PFSK-1 (cell line): ENCODE measurements at regions not wholly inside any gene's neighbourhood (a gene's known extent, or its start where the extent isn't known, plus 50 kb on each side); places are given as distances from the start of the nearest gene placed in this dataset.

Experiments
- FOXP2 ChIP-seq: optimal IDR thresholded peaks from 2 replicates; pipeline ENCODE3; 2011; ENCODE audit warnings: borderline replicate concordance, control low read depth, inconsistent platforms; ENCODE audit not compliant: insufficient read depth; ENCODE audit errors: extremely low read length, extremely low read depth
- POLR2AphosphoS5 ChIP-seq: IDR thresholded peaks from 2 replicates; pipeline ENCODE4 v1.6.1; 2012; ENCODE audit warnings: low read depth, mild to moderate bottlenecking, control low read depth, low read length, moderate library complexity
- REST ChIP-seq, 2 experiments: IDR thresholded peaks; 2 replicates each; pipeline versions ENCODE4 v1.6.1 to v1.8.0; 2011 to 2012; ENCODE audit warnings: low read depth in 2 of 2, low read length in 2 of 2, control low read depth in 1 of 2, inconsistent platforms in 1 of 2, mild to moderate bottlenecking in 1 of 2, moderate library complexity in 1 of 2; ENCODE audit not compliant: insufficient read depth in 1 of 2
- SIN3A ChIP-seq: IDR thresholded peaks from 2 replicates; pipeline ENCODE4 v1.6.1; 2012; ENCODE audit warnings: mild to moderate bottlenecking, low read length, moderate library complexity, borderline replicate concordance; ENCODE audit not compliant: insufficient read depth
- TAF1 ChIP-seq: IDR thresholded peaks from 2 replicates; pipeline ENCODE4 v1.6.1; 2012; ENCODE audit warnings: low read length, control low read depth, borderline replicate concordance; ENCODE audit not compliant: insufficient read depth

GRCh38 chr10:3908183-3908582 is 123.2 kb upstream of the KLF6 start:
- no peak for TF ChIP-seq FOXP2

GRCh38 chr10:3907514-3907913 is 122.5 kb upstream of the KLF6 start:
- TF ChIP-seq SIN3A, result no peak
- TF ChIP-seq TAF1, result no peak
- TF ChIP-seq POLR2AphosphoS5, result no peak
- TF ChIP-seq FOXP2, result no peak
- TF ChIP-seq REST (IDR thresholded peaks at IDR 0.05; ENCODE audit: insufficient read depth in 1 of 2, low read depth in 2 of 2, low read length in 2 of 2), result no peak

GRCh38 chr10:3906511-3907111 is 121.6 kb upstream of the KLF6 start:
- TF ChIP-seq TAF1, result no peak
- TF ChIP-seq POLR2AphosphoS5, result no peak

- TF ChIP-seq POLR2AphosphoS5, result no peak
- TF ChIP-seq FOXP2, result no peak
- TF ChIP-seq REST (IDR thresholded peaks at IDR 0.05; ENCODE audit: insufficient read depth in 1 of 2, low read depth in 2 of 2, low read length in 2 of 2), result no peak
- no peak for TF ChIP-seq TAF1
Measured at GRCh38 chr10:3904419-3904960, 119.5 kb upstream of the KLF6 start.

GRCh38 chr10:3902809-3903410 is 117.9 kb upstream of the KLF6 start:
- TF ChIP-seq TAF1 (no peak), REST (IDR thresholded peaks at IDR 0.05; ENCODE audit: insufficient read depth in 1 of 2, low read depth in 2 of 2, low read length in 2 of 2) (no peak), SIN3A (no peak), POLR2AphosphoS5 (no peak), FOXP2 (no peak)

GRCh38 chr10:3902054-3902808 is 117.2 kb upstream of the KLF6 start:
- TF ChIP-seq POLR2AphosphoS5 (no peak), TAF1 (no peak), REST (IDR thresholded peaks at IDR 0.05; ENCODE audit: insufficient read depth in 1 of 2, low read depth in 2 of 2, low read length in 2 of 2) (no peak), FOXP2 (no peak), SIN3A (no peak)
